Effector memory CD8-positive, alpha-beta T cell (primary cell): ENCODE measurements at regions not wholly inside any gene's neighbourhood (a gene's known extent, or its start where the extent isn't known, plus 50 kb on each side); places are given as distances from the start of the nearest gene placed in this dataset.

Experiments
- ATAC-seq: fragments of 150-1000 bp; cut with Tn5 transposase; replicated peaks from 2 replicates; pipeline ENCODE4 v1.10.0; 2021; ENCODE audit warnings: mild to moderate bottlenecking, moderate library complexity
- DNase-seq, 3 experiments: peaks; one replicate each; pipeline ENCODE4 v3.0.0; 2021
- H3K27ac Mint-ChIP-seq, 2 donors: one replicate each; pipeline ENCODE4 v1.8.0; 2022; ENCODE audit warnings: mild to moderate bottlenecking in 2 of 2, mixed read lengths in 2 of 2, moderate library complexity in 2 of 2
- H3K27me3 Mint-ChIP-seq, 2 donors: one replicate each; pipeline ENCODE4 v1.8.0; 2022; ENCODE audit warnings: mixed read lengths in 2 of 2
- H3K36me3 Mint-ChIP-seq: one replicate; pipeline ENCODE4 v1.8.0; 2022; ENCODE audit warnings: mild to moderate bottlenecking, moderate library complexity, mixed read lengths; ENCODE audit not compliant: insufficient read depth
- H3K4me1 Mint-ChIP-seq, 2 donors: one replicate each; pipeline ENCODE4 v1.8.0; 2022; ENCODE audit warnings: low read depth in 2 of 2, mixed read lengths in 2 of 2
- H3K4me3 Mint-ChIP-seq, 2 donors: one replicate each; pipeline ENCODE4 v1.8.0; 2022; ENCODE audit warnings: mild to moderate bottlenecking in 2 of 2, mixed read lengths in 2 of 2, moderate library complexity in 2 of 2
- H3K9me3 Mint-ChIP-seq, 2 donors: one replicate each; pipeline ENCODE4 v1.8.0; 2022; ENCODE audit warnings: mixed read lengths in 2 of 2

DNA sequence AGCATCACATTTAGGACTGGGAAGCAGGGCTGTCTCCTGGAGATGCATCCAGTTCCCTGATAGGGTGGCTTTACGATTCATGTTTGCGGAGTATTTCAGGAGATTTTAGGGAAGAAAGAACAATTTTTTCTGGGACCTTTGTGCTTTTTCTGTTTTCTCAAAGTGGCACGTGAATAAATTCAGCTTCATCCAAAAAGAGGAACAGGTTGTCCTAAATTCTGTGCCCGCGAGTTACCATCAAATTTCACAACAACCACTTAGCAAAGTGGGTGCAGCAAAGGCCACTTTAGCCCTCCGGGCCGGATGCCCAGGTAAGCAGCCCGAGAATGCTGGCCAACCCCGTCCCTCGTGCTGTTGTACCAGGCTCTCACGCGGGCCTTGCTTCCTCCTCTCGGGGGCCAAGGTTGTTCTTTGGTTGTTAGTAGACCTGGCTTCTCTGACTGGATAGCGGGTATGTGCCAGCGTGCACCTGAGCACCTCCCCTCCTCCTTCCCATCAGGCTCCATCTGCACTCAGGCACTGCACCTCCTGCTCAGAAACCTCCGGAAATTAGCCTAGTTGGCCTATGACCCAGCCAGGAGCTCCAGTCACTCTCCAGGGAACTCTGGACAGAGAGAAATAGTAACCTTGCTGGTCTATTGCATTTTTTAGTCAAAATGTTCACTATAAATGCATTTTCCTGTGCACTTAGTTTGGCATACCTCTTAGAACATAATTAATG, 83.0 kb downstream of the CMPK2 start:
- peaks cover 19 to 27% of the 10 kb centered on the region in 2 donors for H3K27me3 Mint-ChIP-seq
- DNase-seq (no peak), ATAC-seq (no peak)
- H3K4me3 Mint-ChIP-seq: no peak overlapping the region
- H3K36me3 Mint-ChIP-seq: no peaks in the 10 kb centered on the region
- no peak overlapping the region for H3K27ac Mint-ChIP-seq
- H3K9me3 Mint-ChIP-seq: no peaks in the 10 kb centered on the region
- H3K4me1 Mint-ChIP-seq: peaks cover 4 to 5% of the 10 kb centered on the region in 2 donors

DNA sequence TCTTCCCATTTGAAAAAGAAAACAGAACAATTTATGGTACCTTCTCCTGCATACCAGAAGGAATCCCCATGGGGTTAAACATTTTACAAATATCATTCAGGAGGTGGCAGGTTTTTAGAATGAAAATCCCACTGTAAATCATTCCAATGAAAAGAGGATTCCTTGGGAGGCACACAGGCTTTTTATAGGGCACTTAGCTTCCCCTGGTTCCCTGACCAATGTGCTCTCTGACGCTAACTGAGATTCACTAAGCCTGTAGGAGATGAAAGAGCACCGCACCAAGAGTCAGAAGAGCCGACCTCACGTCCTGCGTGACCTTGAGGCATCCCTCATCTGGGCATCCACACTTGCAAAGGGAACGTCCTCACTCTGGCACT, 82.5 kb downstream of the CMPK2 start:
- H3K4me3 Mint-ChIP-seq: no peak overlapping the region
- H3K27ac Mint-ChIP-seq: no peak overlapping the region

DNA sequence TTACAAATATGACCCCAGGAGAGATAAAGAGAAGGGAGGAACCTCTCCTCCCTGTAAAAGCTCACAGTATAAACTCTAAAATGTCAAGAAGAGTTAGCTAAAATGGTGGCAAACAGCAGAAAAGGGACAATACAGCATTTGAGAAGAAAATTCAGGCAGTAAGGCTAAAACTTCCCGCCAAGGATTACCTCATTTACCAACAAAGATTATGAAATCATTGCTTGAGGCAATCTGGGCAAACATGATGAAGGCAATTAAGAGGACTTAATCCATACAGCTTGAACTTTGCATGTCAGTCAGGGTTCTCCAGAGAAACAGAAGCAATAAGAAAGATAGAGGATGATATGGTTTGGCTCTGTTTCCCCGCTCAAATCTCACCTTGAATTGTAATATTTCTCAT, 81.4 kb downstream of the CMPK2 start:
- Mint-ChIP-seq H3K4me3 (no peak overlapping the region), H3K27me3 (peaks cover 26% of the 10 kb centered on the region in 2 donors), H3K9me3 (no peaks in the 10 kb centered on the region), H3K4me1 (peaks cover 4 to 5% of the 10 kb centered on the region in 2 donors), H3K27ac (no peak overlapping the region), H3K36me3 (no peaks in the 10 kb centered on the region)
- DNase-seq: no peak
- ATAC-seq: no peak

More for the DNA sequence above, 82.5 kb downstream of the CMPK2 start:
- H3K27me3 Mint-ChIP-seq: peaks cover 19 to 21% of the 10 kb centered on the region in 2 donors
- ATAC-seq (no peak), DNase-seq (no peak)
- no peaks in the 10 kb centered on the region for H3K9me3 Mint-ChIP-seq
- peaks cover 4 to 5% of the 10 kb centered on the region in 2 donors for H3K4me1 Mint-ChIP-seq
- H3K36me3 Mint-ChIP-seq: no peaks in the 10 kb centered on the region

DNA sequence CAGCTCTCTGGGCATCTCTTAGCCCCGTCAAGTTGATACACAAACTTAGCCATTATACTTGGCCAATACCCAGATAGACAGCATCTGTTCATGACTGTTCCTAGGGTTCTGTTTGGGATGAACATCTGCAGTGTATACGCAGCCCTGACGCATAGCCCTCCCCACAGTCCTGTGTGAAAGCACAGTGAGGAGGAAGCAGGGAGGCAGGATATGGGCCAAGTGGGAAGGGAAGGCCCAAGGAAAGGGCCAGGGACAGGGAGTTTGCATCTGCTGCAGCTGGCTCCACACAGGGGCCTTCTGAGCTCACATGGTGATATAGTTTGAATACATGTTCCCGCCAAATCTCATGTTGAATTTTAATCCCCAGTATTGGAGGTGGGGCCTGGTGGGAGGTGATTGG, 80.2 kb downstream of the CMPK2 start:
- Mint-ChIP-seq H3K4me1 (peaks cover 4 to 5% of the 10 kb centered on the region in 2 donors), H3K36me3 (no peaks in the 10 kb centered on the region)

DNA sequence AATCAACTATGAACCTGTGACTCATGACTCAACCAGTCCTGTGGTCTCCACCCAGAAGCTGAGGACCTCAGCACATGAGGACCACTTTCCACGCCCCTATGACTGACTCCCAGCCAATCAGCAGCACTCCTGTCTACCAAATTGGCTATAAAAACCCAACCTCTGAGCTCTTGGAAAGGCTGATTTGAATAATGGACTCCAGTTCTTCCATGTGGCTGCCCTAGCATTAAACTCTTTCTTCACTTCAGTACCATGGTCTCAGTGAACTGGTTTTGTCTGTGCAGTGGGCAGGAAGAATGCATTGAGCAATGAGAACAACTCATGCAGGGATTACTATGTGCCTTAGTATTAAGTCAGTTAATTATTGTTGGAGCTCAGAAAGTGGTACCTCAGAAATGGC, 78.3 kb downstream of the CMPK2 start:
- no peak for DNase-seq

More for the DNA sequence above, 80.2 kb downstream of the CMPK2 start:
- DNase-seq: no peak
- H3K9me3 Mint-ChIP-seq: no peaks in the 10 kb centered on the region
- no peak for ATAC-seq
- no peak overlapping the region for H3K4me3 Mint-ChIP-seq
- H3K27me3 Mint-ChIP-seq: peaks cover 30 to 31% of the 10 kb centered on the region in 2 donors
- H3K27ac Mint-ChIP-seq: no peak overlapping the region

DNA sequence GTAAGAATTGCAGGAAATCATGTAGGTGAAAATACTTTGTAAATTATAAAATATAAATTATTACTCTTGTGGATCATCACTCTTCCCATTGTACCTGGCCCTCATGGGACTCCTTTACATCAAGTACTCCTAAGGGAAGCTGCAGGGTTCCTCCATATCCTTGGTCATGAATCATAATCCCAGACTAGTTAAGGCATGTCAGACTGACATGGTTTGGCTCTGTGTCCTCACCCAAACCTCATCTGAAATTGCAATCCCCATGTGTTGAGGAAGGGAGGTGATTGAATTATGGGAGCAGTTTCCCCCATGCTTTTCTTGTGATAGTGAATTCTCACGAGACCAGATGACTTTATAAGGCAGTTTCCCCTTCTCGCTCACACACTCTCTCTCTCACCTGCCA, 77.1 kb downstream of the CMPK2 start:
- no peak overlapping the region for H3K27ac Mint-ChIP-seq

More for the DNA sequence above, 78.3 kb downstream of the CMPK2 start:
- no peaks in the 10 kb centered on the region for H3K9me3 Mint-ChIP-seq
- ATAC-seq: no peak
- no peak overlapping the region for H3K4me3 Mint-ChIP-seq
- H3K36me3 Mint-ChIP-seq: no peaks in the 10 kb centered on the region
- H3K27ac Mint-ChIP-seq: no peak overlapping the region
- peaks cover 40 to 47% of the 10 kb centered on the region in 2 donors for H3K27me3 Mint-ChIP-seq
- no peaks in the 10 kb centered on the region for H3K4me1 Mint-ChIP-seq

DNA sequence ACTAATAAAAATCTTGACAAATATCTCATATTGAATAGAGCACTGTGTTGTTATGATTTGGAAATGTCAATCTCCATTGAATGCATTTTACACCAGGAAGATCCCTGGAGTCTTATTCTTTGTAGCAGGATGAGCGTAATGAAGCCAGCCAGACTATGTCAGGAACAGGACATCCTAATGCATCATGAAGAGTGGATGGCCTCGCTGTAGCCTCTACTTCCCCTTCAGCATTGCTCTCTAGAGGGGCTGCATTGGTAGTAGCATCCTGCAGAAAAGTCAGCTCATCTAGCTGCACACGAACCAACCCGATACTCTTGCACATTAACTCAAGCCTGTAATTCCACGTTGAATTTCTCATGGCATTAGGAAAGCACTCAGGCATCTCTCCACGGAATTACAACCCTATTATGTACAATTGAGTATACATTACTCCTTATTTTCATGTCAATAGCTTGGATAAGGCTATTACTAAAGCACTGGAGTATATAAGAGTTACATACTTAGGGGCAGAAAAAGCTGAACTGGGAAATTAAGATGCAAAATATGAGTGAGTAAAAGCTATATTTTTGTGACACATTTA, 76.1 kb downstream of the CMPK2 start:
- peaks cover 29 to 53% of the 10 kb centered on the region in 2 donors for H3K27me3 Mint-ChIP-seq
- ATAC-seq (no peak), DNase-seq (no peak)
- no peaks in the 10 kb centered on the region for H3K4me1 Mint-ChIP-seq
- H3K27ac Mint-ChIP-seq: no peak overlapping the region
- H3K4me3 Mint-ChIP-seq: no peak overlapping the region
- no peaks in the 10 kb centered on the region for H3K9me3 Mint-ChIP-seq
- no peaks in the 10 kb centered on the region for H3K36me3 Mint-ChIP-seq

More for the DNA sequence above, 77.1 kb downstream of the CMPK2 start:
- Mint-ChIP-seq H3K27me3 (peaks cover 33 to 52% of the 10 kb centered on the region in 2 donors), H3K4me1 (no peaks in the 10 kb centered on the region), H3K9me3 (no peaks in the 10 kb centered on the region), H3K36me3 (no peaks in the 10 kb centered on the region), H3K4me3 (no peak overlapping the region)
- no peak for ATAC-seq
- DNase-seq: no peak

DNA sequence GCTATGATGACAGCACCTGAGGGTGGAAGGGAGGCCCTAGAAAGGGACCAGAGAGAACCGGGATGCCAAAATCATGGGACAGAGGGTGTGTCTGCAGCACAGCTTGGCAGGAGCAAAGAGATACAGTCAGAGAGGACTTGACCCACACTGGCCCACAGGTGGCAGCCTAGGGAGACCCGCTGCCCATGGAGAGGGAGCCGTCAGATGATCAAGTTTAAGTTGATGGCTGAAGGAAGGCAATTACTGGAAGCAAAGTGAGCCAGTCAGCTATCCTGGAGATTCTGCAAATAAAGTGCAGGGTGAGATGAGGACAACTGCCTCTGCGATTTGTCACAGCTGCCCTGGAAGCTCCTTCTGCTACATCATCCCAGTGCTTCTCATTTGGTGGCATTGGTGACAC, 74.0 kb downstream of the CMPK2 start:
- ATAC-seq (no peak), DNase-seq (no peak)
- Mint-ChIP-seq H3K27ac (no peak overlapping the region), H3K4me3 (no peak overlapping the region), H3K27me3 (peaks cover 38 to 59% of the 10 kb centered on the region in 2 donors), H3K36me3 (no peaks in the 10 kb centered on the region), H3K4me1 (no peaks in the 10 kb centered on the region), H3K9me3 (no peaks in the 10 kb centered on the region)

DNA sequence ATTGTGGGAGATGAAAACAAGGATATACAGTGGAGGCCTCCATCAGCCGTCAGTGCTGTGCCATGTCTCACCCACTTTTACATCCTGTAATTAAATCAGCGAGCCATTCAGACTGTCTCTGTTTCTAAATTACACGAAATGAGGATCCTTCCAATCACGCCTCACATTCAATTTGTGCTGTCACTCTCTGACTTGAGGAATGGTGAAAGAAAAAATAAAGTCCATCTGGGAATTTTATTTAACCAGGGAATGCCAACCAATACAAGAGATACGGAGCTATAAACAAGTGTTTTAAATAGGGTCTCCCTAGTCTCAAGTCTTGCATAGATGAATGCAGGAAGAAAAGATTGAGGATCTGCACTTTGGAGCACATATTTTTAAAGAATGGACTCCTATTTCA, 72.8 kb downstream of the CMPK2 start:
- no peak overlapping the region for H3K27ac Mint-ChIP-seq
- H3K4me3 Mint-ChIP-seq: no peak overlapping the region
- DNase-seq (no peak), ATAC-seq (no peak)
- H3K4me1 Mint-ChIP-seq: no peaks in the 10 kb centered on the region
- H3K36me3 Mint-ChIP-seq: no peaks in the 10 kb centered on the region
- no peaks in the 10 kb centered on the region for H3K9me3 Mint-ChIP-seq
- peaks cover 36 to 61% of the 10 kb centered on the region in 2 donors for H3K27me3 Mint-ChIP-seq

DNA sequence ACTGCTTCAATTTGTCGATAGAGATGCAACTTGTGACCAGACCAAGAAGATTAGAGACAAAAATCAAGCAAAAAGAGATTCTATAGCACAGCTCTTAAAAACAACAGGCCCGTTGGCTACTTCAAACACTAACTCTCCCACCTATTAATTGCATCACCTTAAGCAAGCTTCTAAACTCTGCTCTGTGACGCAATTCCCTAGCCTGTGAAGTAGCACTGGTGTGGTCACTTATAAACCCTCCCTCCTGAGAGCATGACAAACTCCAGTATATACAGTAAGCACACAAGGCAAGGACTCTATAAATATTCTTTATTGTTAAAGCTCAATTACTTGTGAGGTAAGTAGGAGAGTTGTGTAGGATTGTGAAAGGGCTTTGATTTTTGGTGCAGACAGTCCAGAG, 72.3 kb downstream of the CMPK2 start:
- Mint-ChIP-seq H3K4me3 (no peak overlapping the region), H3K27me3 (peaks cover 36 to 61% of the 10 kb centered on the region in 2 donors), H3K9me3 (no peaks in the 10 kb centered on the region), H3K36me3 (no peaks in the 10 kb centered on the region), H3K4me1 (no peaks in the 10 kb centered on the region), H3K27ac (no peak overlapping the region)
- DNase-seq (no peak), ATAC-seq (no peak)

DNA sequence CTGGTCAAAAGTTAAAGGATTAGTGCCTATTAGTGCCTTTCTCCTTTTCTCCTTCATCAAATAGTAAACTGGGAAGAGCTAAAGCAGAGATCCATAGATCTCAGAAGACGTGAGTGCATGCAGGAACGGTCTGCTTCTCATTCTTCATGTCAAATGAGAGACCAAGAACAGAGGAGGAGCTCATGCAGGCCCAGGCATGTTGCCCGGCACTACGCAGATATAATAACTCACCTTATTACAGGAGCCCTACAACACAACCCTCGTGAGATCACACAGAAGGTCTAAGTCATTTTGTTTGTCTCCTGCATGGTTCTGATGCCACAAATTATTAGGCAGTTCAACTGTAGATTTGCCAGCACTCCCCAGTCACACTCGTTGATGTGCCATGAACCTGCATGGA, 71.8 kb downstream of the CMPK2 start:
- H3K27me3 Mint-ChIP-seq: peaks cover 34 to 58% of the 10 kb centered on the region in 2 donors
- no peaks in the 10 kb centered on the region for H3K36me3 Mint-ChIP-seq
- H3K9me3 Mint-ChIP-seq: no peaks in the 10 kb centered on the region
- no peaks in the 10 kb centered on the region for H3K4me1 Mint-ChIP-seq
- ATAC-seq (no peak), DNase-seq (no peak)
- no peak overlapping the region for H3K4me3 Mint-ChIP-seq
- no peak overlapping the region for H3K27ac Mint-ChIP-seq

DNA sequence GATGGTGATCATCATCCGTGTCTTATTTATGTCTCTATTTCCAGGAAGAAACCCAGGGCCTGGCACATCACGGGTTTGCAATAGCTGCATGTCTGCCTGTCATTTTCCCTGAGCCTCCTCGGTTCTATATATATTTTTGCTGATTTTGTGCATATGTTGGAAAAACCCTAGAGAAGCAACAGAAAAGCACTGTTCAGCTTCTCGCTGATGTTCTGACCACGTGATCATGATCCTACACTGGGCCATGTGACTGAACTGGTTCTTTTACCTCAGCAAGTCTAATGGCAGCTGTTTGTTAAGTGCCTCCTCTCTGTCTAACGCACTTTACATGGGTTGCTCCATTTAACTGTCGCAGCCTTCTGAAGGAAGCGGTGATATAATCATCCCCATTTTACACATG, 71.3 kb downstream of the CMPK2 start:
- Mint-ChIP-seq H3K27me3 (peaks cover 29 to 55% of the 10 kb centered on the region in 2 donors), H3K36me3 (no peaks in the 10 kb centered on the region), H3K4me3 (no peak overlapping the region), H3K9me3 (no peaks in the 10 kb centered on the region), H3K27ac (no peak overlapping the region), H3K4me1 (no peaks in the 10 kb centered on the region)
- DNase-seq: no peak
- no peak for ATAC-seq
